GM12875 (cell line): ENCODE measurements at regions not wholly inside any gene's neighbourhood (a gene's known extent, or its start where the extent isn't known, plus 50 kb on each side); places are given as distances from the start of the nearest gene placed in this dataset.

Experiments
- H3K4me3 ChIP-seq: one replicate; pipeline ENCODE4 v1.5.1; 2011; ENCODE audit warnings: low read depth, low read length, control low read depth
- TF ChIP-seq, protein P1 (sequence below): IDR thresholded peaks from 2 replicates; pipeline ENCODE4 v1.5.1; 2011; ENCODE audit warnings: low read depth, mild to moderate bottlenecking, control low read depth, inconsistent platforms, low read length, moderate library complexity, borderline replicate concordance; ENCODE audit not compliant: insufficient read depth

DNA sequence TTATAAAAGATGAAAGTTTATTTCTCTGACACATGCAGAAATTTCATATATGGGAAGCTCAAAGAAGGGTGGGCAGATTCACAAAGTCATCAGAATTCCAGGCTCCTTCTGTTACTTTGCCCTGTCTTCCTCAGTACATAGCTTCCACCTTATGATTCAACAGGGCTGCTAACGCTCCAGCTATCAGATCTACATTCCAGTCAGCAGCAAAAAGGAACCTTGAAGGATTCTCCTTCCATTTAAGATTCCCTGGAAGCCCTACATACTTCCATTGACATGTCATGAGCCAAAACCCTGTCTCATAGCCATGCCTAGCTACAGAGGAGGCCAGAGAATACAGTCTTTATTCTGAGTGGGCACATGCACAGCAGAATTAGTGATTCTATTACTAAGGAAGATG is 103.3 kb downstream of the NCR2 start:
- TF ChIP-seq, protein P1, sequence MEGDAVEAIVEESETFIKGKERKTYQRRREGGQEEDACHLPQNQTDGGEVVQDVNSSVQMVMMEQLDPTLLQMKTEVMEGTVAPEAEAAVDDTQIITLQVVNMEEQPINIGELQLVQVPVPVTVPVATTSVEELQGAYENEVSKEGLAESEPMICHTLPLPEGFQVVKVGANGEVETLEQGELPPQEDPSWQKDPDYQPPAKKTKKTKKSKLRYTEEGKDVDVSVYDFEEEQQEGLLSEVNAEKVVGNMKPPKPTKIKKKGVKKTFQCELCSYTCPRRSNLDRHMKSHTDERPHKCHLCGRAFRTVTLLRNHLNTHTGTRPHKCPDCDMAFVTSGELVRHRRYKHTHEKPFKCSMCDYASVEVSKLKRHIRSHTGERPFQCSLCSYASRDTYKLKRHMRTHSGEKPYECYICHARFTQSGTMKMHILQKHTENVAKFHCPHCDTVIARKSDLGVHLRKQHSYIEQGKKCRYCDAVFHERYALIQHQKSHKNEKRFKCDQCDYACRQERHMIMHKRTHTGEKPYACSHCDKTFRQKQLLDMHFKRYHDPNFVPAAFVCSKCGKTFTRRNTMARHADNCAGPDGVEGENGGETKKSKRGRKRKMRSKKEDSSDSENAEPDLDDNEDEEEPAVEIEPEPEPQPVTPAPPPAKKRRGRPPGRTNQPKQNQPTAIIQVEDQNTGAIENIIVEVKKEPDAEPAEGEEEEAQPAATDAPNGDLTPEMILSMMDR: no peak

GRCh38 chr6:41439524-41440418 is 104.4 kb downstream of the NCR2 start:
- TF ChIP-seq, protein P1: no peak
- no peak overlapping the region for H3K4me3 ChIP-seq

More for the DNA sequence above, 103.3 kb downstream of the NCR2 start:
- no peak overlapping the region for H3K4me3 ChIP-seq

- no peak overlapping the region for H3K4me3 ChIP-seq
- TF ChIP-seq, protein P1: no peak
Measured at GRCh38 chr6:41440958-41441357, 105.2 kb upstream of the FOXP4 start.

- H3K4me3 ChIP-seq: no peak overlapping the region
- TF ChIP-seq, protein P1: no peak
Measured at GRCh38 chr6:41441598-41442351, 104.4 kb upstream of the FOXP4 start.

DNA sequence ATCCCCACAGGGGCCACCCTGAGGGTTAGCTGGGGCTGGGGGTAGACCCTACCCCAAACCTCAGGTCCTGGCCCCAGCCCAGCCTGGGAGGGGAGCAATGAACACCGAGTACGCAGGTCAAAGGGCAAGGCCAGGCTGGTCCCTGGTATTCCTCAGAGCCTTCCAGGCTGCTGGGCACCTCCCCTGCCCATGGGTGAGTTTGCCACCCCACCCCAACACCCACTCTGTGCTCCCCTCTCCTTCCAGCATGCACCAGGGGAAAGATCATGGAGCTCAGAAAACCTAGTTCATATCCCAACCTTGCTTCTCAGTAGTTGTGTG is 103.9 kb upstream of the FOXP4 start:
- no peak overlapping the region for H3K4me3 ChIP-seq
- TF ChIP-seq, protein P1: no peak

GRCh38 chr6:41442800-41443501 is 103.2 kb upstream of the FOXP4 start:
- TF ChIP-seq, protein P1: peak; percentile 57
- no peak overlapping the region for H3K4me3 ChIP-seq
